H9 (cell line): ENCODE measurements at regions not wholly inside any gene's neighbourhood (a gene's known extent, or its start where the extent isn't known, plus 50 kb on each side); places are given as distances from the start of the nearest gene placed in this dataset.

Experiments used
- DNase-seq: peaks from one replicate; pipeline ENCODE4 v3.0.0-alpha.2; 2017
- H2AFZ ChIP-seq: one replicate; pipeline ENCODE4 v1.6.1; 2013; ENCODE audit warnings: mild to moderate bottlenecking, low read length, control low read depth, moderate library complexity
- H2AK5ac ChIP-seq: 2 replicates; pipeline ENCODE4 v1.6.1; 2013; ENCODE audit warnings: low read length, control low read depth, mixed read lengths; ENCODE audit not compliant: insufficient read length
- H2BK120ac ChIP-seq: one replicate; pipeline ENCODE4 v1.6.1; 2013; ENCODE audit warnings: low read depth, mild to moderate bottlenecking, low read length, control low read depth, inconsistent platforms; ENCODE audit not compliant: poor library complexity, severe bottlenecking
- H2BK12ac ChIP-seq: 2 replicates; pipeline ENCODE4 v1.6.1; 2013; ENCODE audit warnings: low read length, control low read depth, mixed read lengths, low read depth; ENCODE audit not compliant: insufficient read length
- H2BK15ac ChIP-seq: 2 replicates; pipeline ENCODE4 v1.6.1; 2013; ENCODE audit warnings: low read depth, low read length, control low read depth
- H2BK20ac ChIP-seq: one replicate; pipeline ENCODE4 v1.6.1; 2013; ENCODE audit warnings: low read depth, mild to moderate bottlenecking, low read length, control low read depth, inconsistent platforms; ENCODE audit not compliant: poor library complexity, severe bottlenecking
- H2BK5ac ChIP-seq: 2 replicates; pipeline ENCODE4 v1.6.1; 2013; ENCODE audit warnings: low read length, control low read depth, mixed read lengths; ENCODE audit not compliant: insufficient read length
- H3K14ac ChIP-seq: 2 replicates; pipeline ENCODE4 v1.6.1; 2013; ENCODE audit warnings: low read length, control low read depth; ENCODE audit not compliant: insufficient read depth
- H3K18ac ChIP-seq: 2 replicates; pipeline ENCODE4 v1.6.1; 2013; ENCODE audit warnings: low read depth, mild to moderate bottlenecking, mixed read lengths, low read length, control low read depth; ENCODE audit not compliant: insufficient read length
- H3K23ac ChIP-seq: 2 replicates; pipeline ENCODE4 v1.6.1; 2013; ENCODE audit warnings: low read length, control low read depth, mixed read lengths, low read depth; ENCODE audit not compliant: insufficient read length
- H3K23me2 ChIP-seq: 2 replicates; pipeline ENCODE4 v1.6.1; 2013; ENCODE audit warnings: low read depth, mild to moderate bottlenecking, mixed read lengths, low read length, control low read depth; ENCODE audit not compliant: insufficient read length, poor library complexity, severe bottlenecking
- H3K27ac ChIP-seq: 2 replicates; pipeline ENCODE4 v1.5.1; 2013; ENCODE audit warnings: low read length, control low read depth, mixed read lengths, low read depth; ENCODE audit not compliant: insufficient read length
- H3K27me3 ChIP-seq: 2 replicates; pipeline ENCODE4 v1.6.1; 2013; ENCODE audit warnings: low read length, control low read depth, inconsistent platforms; ENCODE audit not compliant: insufficient read depth
- H3K4ac ChIP-seq: 2 replicates; pipeline ENCODE4 v1.6.1; 2013; ENCODE audit warnings: low read depth, mild to moderate bottlenecking, control low read depth, inconsistent platforms, low read length, moderate library complexity
- H3K4me1 ChIP-seq: 2 replicates; pipeline ENCODE4 v1.6.1; 2013; ENCODE audit warnings: low read length, control low read depth, inconsistent platforms; ENCODE audit not compliant: insufficient read depth
- H3K4me2 ChIP-seq: 2 replicates; pipeline ENCODE4 v1.6.1; 2013; ENCODE audit warnings: low read length, control low read depth, mixed read lengths; ENCODE audit not compliant: insufficient read length, insufficient read depth
- H3K56ac ChIP-seq: 2 replicates; pipeline ENCODE4 v1.6.1; 2013; ENCODE audit warnings: low read depth, mild to moderate bottlenecking, mixed read lengths, low read length, control low read depth; ENCODE audit not compliant: insufficient read length
- H3K79me1 ChIP-seq: 2 replicates; pipeline ENCODE4 v1.6.1; 2013; ENCODE audit warnings: low read depth, mild to moderate bottlenecking, moderate library complexity, low read length, control low read depth, inconsistent platforms; ENCODE audit not compliant: insufficient read depth, poor library complexity, severe bottlenecking
- H3K79me2 ChIP-seq: 2 replicates; pipeline ENCODE4 v1.6.1; 2013; ENCODE audit warnings: low read length, control low read depth, inconsistent platforms; ENCODE audit not compliant: insufficient read depth
- H3K9ac ChIP-seq: 2 replicates; pipeline ENCODE4 v1.6.1; 2013; ENCODE audit warnings: low read length, control low read depth, mixed read lengths; ENCODE audit not compliant: insufficient read length; ENCODE audit errors: extremely low read depth
- H3K9me3 ChIP-seq: one replicate; pipeline ENCODE4 v1.6.1; 2013; ENCODE audit warnings: low read depth, low read length, inconsistent platforms; ENCODE audit not compliant: control insufficient read depth
- H3T11ph ChIP-seq: one replicate; pipeline ENCODE4 v1.6.1; 2013; ENCODE audit warnings: mild to moderate bottlenecking, low read length, control low read depth, inconsistent platforms
- H4K20me1 ChIP-seq: one replicate; pipeline ENCODE4 v1.6.1; 2013; ENCODE audit not compliant: control insufficient read depth, insufficient read length, insufficient read depth
- H4K5ac ChIP-seq: 2 replicates; pipeline ENCODE4 v1.6.1; 2013; ENCODE audit warnings: low read depth, mild to moderate bottlenecking, mixed read lengths, low read length, control low read depth; ENCODE audit not compliant: insufficient read length
- H4K8ac ChIP-seq: replicated peaks from 2 replicates; pipeline ENCODE4 v1.6.1; 2013; ENCODE audit warnings: low read length, control low read depth, mixed read lengths, low read depth; ENCODE audit not compliant: insufficient read length
- H4K91ac ChIP-seq: 2 replicates; pipeline ENCODE4 v1.6.1; 2013; ENCODE audit warnings: low read depth, mild to moderate bottlenecking, moderate library complexity, mixed read lengths, low read length, control low read depth; ENCODE audit not compliant: insufficient read length
- H3K27ac Mint-ChIP-seq, 3 experiments: 2 replicates in 2 of 3; 3 replicates in 1 of 3; pipeline ENCODE4 v1.8.0; 2020 to 2021; ENCODE audit warnings: mixed read lengths in 3 of 3, mild to moderate bottlenecking in 1 of 3, moderate library complexity in 1 of 3
- H3K27me3 Mint-ChIP-seq: 2 replicates; pipeline ENCODE4 v1.8.0; 2021; ENCODE audit warnings: low read depth, mild to moderate bottlenecking, moderate library complexity, mixed read lengths
- H3K36me3 Mint-ChIP-seq, 3 experiments: 2 replicates in 2 of 3; 3 replicates in 1 of 3; pipeline ENCODE4 v1.8.0; 2020 to 2021; ENCODE audit warnings: low read depth in 3 of 3, mixed read lengths in 3 of 3; ENCODE audit not compliant: insufficient read depth in 1 of 3
- H3K4me1 Mint-ChIP-seq, 2 experiments: 2 replicates each; pipeline ENCODE4 v1.8.0; 2020; ENCODE audit warnings: mixed read lengths in 2 of 2
- H3K4me3 Mint-ChIP-seq, 2 experiments: 2 replicates in 1 of 2; 3 replicates in 1 of 2; pipeline ENCODE4 v1.8.0; 2020 to 2021; ENCODE audit warnings: mild to moderate bottlenecking in 2 of 2, mixed read lengths in 2 of 2, moderate library complexity in 1 of 2
- H3K9me3 Mint-ChIP-seq, 2 experiments: 2 replicates in 1 of 2; 3 replicates in 1 of 2; pipeline ENCODE4 v1.8.0; 2020; ENCODE audit warnings: mild to moderate bottlenecking in 2 of 2, mixed read lengths in 2 of 2, moderate library complexity in 1 of 2
- WGBS: extraction: QIAGEN DNeasy Blood & Tissue Kit; methylation state at CpG from one replicate; pipeline ENCODE4 v1.1.7; 2013; ENCODE audit warnings: missing lambda C conversion rate, low lambda C conversion rate, mixed read lengths; ENCODE audit not compliant: insufficient read length; ENCODE audit errors: extremely low coverage; 5-methylcytosine and 5-hydroxymethylcytosine counted together
- TF ChIP-seq, protein P1 (sequence below): fragments of 200-600 bp; sonication (generic); conservative IDR thresholded peaks from 3 replicates; pipeline ENCODE4 v1.8.0; 2021; ENCODE audit warnings: antibody characterized with exemption, mild to moderate bottlenecking

DNA sequence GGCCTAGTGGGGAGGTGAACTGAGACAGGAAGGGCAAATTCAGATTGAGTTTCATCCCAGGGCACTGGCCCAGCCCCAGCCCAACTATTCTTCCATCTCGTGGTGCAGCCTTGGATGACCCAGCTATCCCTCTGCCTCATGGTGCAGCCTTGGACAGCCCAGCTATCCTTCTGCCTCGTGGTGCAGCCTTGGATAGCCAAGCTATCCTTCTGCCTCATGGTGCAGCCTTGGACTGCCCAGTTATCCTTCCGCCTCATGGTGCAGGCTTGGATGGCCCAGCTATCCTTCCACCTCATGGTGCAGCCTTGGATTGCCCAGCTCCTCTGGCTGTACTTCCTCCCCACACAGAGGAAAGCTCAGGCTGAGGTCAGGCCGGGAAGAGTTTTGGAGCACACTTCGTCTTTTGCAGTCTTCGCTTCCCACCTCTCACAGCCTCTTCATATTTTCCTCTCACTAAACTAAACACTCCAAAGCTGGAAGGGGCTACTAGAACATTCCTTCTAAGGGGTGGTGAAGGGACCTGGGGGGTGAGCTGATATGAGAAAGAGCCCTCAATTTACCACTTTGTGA is 69.8 kb upstream of the TTC34 start:
- peaks cover 21 to 84% of the 10 kb centered on the region in 2 experiments for H3K9me3 Mint-ChIP-seq
- no peak overlapping the region for H2AFZ ChIP-seq
- H3K79me1 ChIP-seq = no peaks in the 10 kb centered on the region
- TF ChIP-seq, protein P1, sequence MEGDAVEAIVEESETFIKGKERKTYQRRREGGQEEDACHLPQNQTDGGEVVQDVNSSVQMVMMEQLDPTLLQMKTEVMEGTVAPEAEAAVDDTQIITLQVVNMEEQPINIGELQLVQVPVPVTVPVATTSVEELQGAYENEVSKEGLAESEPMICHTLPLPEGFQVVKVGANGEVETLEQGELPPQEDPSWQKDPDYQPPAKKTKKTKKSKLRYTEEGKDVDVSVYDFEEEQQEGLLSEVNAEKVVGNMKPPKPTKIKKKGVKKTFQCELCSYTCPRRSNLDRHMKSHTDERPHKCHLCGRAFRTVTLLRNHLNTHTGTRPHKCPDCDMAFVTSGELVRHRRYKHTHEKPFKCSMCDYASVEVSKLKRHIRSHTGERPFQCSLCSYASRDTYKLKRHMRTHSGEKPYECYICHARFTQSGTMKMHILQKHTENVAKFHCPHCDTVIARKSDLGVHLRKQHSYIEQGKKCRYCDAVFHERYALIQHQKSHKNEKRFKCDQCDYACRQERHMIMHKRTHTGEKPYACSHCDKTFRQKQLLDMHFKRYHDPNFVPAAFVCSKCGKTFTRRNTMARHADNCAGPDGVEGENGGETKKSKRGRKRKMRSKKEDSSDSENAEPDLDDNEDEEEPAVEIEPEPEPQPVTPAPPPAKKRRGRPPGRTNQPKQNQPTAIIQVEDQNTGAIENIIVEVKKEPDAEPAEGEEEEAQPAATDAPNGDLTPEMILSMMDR = no peak
- H3K23me2 ChIP-seq = no peaks in the 10 kb centered on the region
- H3K9ac ChIP-seq = no peak overlapping the region
- H3K14ac ChIP-seq = no peak overlapping the region
- H2BK120ac ChIP-seq = no peak overlapping the region
- H2BK5ac ChIP-seq = no peak overlapping the region
- H3K27ac Mint-ChIP-seq = no peak overlapping the region
- no peaks in the 10 kb centered on the region for H3K79me2 ChIP-seq
- H3K56ac ChIP-seq = no peak overlapping the region
- H3K27me3 Mint-ChIP-seq = peaks cover 8% of the 10 kb centered on the region
- no peak overlapping the region for H3K23ac ChIP-seq
- no peak overlapping the region for H3K4me2 ChIP-seq
- H4K8ac ChIP-seq = no peak overlapping the region
- H3K27me3 ChIP-seq = no peaks in the 10 kb centered on the region
- no peak overlapping the region for H3K4ac ChIP-seq
- no peaks in the 10 kb centered on the region for H4K20me1 ChIP-seq
- peaks cover 75% of the 10 kb centered on the region for H3K9me3 ChIP-seq
- no peak overlapping the region for H3T11ph ChIP-seq
- DNase-seq = no peak
- H2BK12ac ChIP-seq = no peak overlapping the region
- no peaks in the 10 kb centered on the region for H3K4me1 Mint-ChIP-seq
- no peak overlapping the region; a peak in 1 of 5 replicates for H3K4me3 Mint-ChIP-seq
- H3K4me1 ChIP-seq = no peaks in the 10 kb centered on the region
- H4K91ac ChIP-seq = no peak overlapping the region
- no CpG with 5 or more reads among the region's 6 CpGs for WGBS
- H2BK20ac ChIP-seq = no peak overlapping the region
- H3K36me3 Mint-ChIP-seq = peaks cover 5 to 23% (median 8%) of the 10 kb centered on the region in 3 experiments; a peak in 6 of 7 replicates
- no peak overlapping the region for H4K5ac ChIP-seq
- H3K18ac ChIP-seq = no peak overlapping the region
- no peak overlapping the region for H2BK15ac ChIP-seq
- no peak overlapping the region for H2AK5ac ChIP-seq
- H3K27ac ChIP-seq = no peak overlapping the region
